ENCODE measurements at regions not wholly inside any gene's neighbourhood (a gene's known extent, or its start where the extent isn't known, plus 50 kb on each side); places are given as distances from the start of the nearest gene placed in this dataset.

GRCh38 chrX:138487866-138488265, 223.7 kb downstream of the FGF13 start:
- TF ChIP-seq ATF6 (CRISPR knock-in tag; conservative IDR thresholded peaks at IDR 0.05): no peak
- TF ChIP-seq REST (IDR thresholded peaks at IDR 0.05; ENCODE audit: borderline replicate concordance in 1 of 2, low read depth in 1 of 2, low read length in 2 of 2): no peak
- TF ChIP-seq ATF3 (CRISPR knock-in tag; IDR thresholded peaks at IDR 0.05): no peak
- TF ChIP-seq ZNF883 (CRISPR knock-in tag; IDR thresholded peaks at IDR 0.05; ENCODE audit: not compliant biosample characterization): no peak
- TF ChIP-seq CTCF (CRISPR knock-in tag; IDR thresholded peaks at IDR 0.05): no peak

Measured in HepG2 (cell line).